GM21723 (cell line): ENCODE measurements at regions not wholly inside any gene's neighbourhood (a gene's known extent, or its start where the extent isn't known, plus 50 kb on each side); places are given as distances from the start of the nearest gene placed in this dataset.

Experiments used
- ATAC-seq: cut with Tn5 transposase; IDR thresholded peaks from one replicate; pipeline ENCODE4 v1.9.1; 2021; ENCODE audit warnings: mild to moderate bottlenecking, moderate library complexity; ENCODE audit not compliant: unreplicated experiment

DNA sequence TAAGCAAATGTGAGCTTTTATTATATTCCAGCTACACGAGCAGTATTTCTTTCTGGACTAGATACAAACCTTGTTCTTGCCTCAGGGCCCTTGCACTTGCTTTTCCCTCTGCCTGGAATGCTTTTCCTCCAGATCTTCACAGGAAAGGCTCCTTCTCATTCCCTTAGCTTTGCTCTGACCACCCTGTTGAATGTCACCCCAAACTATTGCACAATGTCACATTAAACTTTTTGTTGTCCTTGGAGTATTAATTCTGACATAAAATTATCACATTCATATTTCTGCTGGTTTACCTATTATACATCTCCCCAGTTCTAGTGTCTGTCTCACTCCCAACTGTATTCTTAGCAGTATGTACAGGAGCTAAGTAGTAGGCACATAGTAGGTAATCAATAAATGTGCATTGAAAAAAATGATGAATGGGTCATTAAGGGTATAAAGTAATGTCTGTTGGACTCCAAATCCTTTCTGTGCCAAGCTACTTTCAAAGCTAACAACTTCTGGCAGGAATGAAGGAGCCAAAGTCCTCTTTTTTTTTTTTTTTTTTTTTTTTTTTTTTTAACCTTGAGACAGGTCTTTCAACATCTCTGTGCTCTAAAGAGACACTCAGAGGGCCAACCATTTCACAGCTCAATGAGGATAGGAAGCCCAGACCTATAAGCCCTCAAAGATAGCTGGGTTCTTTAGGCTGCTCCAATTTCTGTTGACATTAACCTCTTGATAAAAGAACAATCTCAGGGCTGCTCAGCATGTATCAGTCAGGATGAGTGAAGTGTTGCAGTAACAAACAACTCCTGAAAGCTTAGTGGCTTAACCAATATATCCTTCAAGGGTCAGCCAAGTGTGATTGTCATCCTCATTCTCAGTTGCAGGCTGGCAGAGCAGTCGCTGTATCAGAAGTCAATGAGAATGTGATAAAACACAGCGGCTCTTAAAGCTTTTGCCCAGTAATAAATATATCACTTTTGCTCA lies 424.4 kb upstream of the TBX3 start:
- ATAC-seq, result no peak

- no peak for ATAC-seq
Observed at GRCh38 chr12:115103884-115104883, 420.2 kb upstream of the TBX3 start.

GRCh38 chr12:115102450-115102849 lies 418.5 kb upstream of the TBX3 start:
- no peak for ATAC-seq

GRCh38 chr12:115101520-115101919 lies 417.5 kb upstream of the TBX3 start:
- no peak for ATAC-seq

- no peak for ATAC-seq
Observed at GRCh38 chr12:115097416-115097815, 413.4 kb upstream of the TBX3 start.

DNA sequence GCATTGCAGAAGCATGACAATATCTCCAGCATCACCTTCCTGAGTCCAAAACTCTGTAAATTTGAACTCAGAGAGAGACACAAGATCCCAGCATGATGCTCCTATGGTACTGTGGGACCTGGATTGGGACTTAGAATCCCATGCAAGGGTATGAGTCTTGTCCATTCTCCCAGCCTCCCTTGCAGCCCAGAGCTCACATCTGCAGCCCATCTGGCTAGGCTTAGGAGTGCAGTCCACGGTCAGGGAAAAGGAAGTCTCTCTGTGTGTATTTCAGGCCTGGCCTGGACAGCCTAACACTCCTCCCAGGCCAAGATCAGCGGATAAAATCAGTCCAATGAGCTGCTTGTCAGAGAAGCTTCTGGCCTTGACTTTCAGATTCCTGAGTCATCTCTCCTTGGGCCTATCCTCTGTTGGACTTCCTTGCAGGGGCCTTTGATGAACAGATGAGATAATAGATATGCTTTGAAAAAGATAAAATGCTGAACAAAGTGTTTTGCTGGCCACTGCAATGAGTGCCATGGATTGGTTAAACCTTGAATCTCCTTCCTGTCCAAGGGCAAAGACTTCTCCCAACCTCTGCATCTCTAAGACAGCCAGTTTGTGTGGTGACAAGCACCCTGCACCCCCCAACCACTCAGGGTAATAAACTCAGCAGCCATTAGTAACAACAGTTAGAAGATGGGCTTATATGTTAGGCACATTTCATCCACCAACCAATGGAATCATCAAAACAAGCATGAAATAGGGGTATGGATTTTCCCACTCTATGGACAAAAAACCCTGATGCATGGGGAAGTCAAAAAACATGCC lies 412.8 kb upstream of the TBX3 start:
- no peak for ATAC-seq

GRCh38 chr12:115095073-115095748 lies 411.2 kb upstream of the TBX3 start:
- ATAC-seq, result no peak

DNA sequence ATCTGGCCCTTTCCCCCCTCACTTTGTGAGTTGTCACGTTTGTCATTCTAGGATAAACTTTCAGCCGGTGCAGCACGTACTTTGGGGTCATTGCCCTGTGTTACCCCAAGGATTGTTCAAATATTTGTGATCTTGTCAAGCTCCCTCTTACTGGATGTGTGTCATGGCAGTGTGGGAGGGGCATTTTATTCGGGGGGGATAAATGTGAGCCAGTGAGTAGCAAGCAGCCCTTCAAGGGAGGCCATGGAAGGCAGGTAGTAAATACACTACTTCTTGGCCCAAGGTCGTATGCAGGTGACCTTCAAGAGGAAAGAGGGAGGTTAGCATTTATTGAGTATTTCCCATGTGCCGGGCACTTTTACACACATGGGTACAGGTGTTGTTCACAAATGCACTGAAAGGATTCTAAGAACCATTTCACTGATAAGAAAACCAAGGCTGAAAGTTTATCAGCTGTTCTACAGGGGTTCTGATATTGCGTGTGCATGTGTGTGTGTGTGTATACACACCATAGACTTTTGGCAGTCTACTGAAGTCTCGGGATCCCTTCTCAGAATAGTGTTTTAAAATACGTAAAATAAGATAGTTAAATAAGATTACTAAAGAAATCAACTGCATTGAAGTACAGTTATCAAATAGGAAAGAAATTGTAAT lies 410.3 kb upstream of the TBX3 start:
- ATAC-seq, result no peak

DNA sequence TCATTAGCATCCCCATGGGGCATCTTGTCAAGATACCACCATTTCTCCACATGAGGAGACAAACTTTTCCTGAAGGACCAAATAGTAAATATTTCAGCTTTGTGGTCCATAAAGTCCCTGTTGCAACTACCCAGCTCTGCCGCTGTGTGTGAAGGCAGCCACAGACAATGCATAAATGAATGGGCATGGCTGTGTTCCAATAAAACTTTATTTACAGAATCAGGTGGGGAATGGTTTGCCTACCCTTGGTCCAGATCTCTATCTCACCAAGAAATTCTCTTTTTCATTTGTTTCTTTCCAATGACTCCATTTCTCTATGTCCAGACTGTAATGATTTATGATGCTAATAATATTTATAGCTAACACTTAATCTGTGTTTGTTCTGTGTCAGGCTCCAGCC lies 409.3 kb upstream of the TBX3 start:
- no peak for ATAC-seq

DNA sequence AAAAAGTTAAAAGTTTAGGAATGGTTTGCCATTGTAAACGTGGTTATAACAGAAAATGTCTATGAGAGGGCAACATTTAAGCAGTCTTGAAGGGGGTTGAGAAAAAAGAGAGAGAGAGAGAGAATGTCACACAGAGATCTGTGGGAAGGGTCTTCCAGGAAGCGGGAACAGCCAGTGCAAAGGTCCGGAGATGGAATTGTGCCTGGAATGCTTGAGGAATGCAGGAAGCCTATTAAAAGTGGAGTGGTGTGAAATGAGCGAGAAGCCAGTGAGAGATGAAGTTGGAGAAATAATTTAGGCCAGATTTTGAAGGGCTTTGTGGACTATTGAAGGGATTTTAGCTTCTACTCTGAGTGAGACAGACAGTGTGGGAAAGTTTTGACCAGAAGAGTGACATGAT lies 406.8 kb upstream of the TBX3 start:
- no peak for ATAC-seq

GRCh38 chr12:115088995-115089841 lies 405.2 kb upstream of the TBX3 start:
- no peak for ATAC-seq

- no peak for ATAC-seq
Observed at GRCh38 chr12:115088328-115088994, 404.5 kb upstream of the TBX3 start.

DNA sequence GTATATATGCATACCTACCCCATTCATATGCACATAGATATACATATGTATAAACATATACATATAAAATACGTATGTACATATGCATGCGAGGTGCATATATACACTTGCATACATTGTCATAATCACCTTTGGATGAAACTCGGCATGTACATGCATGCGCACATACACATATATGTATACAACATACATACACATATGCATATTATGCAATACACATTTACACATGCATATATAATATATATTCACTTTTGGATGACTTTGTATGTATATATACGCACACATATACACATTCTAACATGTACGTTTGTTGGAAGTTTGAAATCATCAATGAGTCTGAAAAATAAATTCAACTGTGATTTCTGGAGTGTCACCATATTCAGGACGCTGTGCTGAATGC lies 401.6 kb upstream of the TBX3 start:
- ATAC-seq, result no peak

GRCh38 chr12:115079760-115080159 lies 395.8 kb upstream of the TBX3 start:
- ATAC-seq, result no peak

- ATAC-seq, result no peak
Observed at GRCh38 chr12:115078990-115079389, 395.0 kb upstream of the TBX3 start.

- no peak for ATAC-seq
Observed at GRCh38 chr12:115078334-115078733, 394.4 kb upstream of the TBX3 start.

- ATAC-seq, result no peak
Observed at GRCh38 chr12:115075552-115076170, 391.7 kb upstream of the TBX3 start.

- ATAC-seq, result no peak
Observed at GRCh38 chr12:115074617-115075016, 390.6 kb upstream of the TBX3 start.
